NCI-H2196 (cell line): ENCODE measurements at regions not wholly inside any gene's neighbourhood (a gene's known extent, or its start where the extent isn't known, plus 50 kb on each side); places are given as distances from the start of the nearest gene placed in this dataset.

ENCODE experiments used
- DNase-seq: peaks from one replicate; lab custom pipeline; 2025; ENCODE audit not compliant: unreplicated experiment; lab: John Stamatoyannopoulos, UW

DNA sequence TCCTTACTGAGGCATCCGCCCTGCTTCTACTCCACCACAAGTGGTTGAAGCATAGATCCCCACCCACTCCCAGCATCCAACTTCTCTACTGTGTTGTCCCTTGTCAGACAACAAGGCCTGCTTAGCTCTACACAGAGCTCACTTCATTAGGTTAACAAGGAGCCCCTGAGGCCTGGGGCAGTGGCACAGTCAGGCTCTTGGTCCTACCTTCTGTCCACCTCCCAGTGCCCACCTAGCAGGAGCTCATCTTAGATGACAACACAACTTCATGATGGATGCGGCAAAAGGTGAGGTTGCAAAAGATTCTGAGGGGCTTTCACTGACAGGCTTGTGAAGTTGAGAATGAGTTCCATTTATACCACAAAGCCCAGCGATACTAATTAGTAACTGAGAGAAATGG, 432.0 kb upstream of the CDH5 start:
- DNase-seq = no peak

DNA sequence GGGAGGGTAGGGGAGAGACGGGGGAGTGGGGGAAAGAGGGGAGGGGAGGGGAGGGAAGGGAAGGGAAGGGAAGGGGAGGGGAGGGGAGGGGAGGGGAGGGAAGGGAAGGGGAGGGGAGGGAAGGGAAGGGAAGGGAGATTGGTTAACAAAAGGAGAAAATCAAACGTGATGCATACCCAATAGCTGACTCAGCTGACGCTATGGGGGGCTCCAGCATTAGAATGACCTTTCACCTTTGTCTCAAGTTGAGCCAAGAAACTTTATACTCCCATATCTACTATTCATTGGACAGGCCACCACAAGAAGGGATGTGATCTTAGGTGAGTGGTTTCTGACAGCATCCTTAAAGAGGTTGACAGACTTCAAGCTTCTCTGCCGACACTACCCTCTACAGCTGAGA, 432.8 kb upstream of the CDH5 start:
- no peak for DNase-seq

DNA sequence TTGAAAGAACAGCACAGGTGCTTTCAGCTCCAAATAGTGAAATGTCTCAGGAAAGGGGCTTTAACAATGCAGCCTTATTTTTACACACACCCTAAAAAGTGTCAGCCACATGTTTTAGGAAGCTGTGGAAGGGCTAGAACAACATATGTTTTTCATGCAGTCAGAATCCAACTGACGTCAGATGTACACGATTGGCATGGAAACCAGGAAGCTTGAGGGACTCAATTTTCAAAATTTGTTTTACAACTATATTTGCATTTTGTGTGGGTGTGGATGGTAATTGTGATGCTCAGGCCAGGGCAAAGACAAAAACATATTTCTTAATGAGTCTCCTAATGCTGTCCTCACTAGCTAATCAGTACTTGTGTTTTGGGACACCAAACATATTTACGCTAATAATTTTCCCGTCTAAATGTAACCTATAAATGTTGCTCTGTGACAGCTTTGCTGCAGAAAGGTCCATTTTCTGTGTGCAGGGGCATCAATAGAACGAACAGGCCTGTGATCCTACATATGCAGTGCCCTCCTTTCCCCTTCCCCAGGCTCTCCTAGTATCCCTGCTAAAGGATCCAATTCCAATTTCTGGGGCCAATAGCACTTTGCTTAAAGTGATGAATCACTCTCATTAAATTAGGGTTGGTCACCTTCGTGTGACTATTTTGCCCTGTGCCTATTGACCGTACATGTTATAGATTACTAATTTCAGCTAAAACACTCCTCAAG, 434.0 kb upstream of the CDH5 start:
- DNase-seq = no peak

DNA sequence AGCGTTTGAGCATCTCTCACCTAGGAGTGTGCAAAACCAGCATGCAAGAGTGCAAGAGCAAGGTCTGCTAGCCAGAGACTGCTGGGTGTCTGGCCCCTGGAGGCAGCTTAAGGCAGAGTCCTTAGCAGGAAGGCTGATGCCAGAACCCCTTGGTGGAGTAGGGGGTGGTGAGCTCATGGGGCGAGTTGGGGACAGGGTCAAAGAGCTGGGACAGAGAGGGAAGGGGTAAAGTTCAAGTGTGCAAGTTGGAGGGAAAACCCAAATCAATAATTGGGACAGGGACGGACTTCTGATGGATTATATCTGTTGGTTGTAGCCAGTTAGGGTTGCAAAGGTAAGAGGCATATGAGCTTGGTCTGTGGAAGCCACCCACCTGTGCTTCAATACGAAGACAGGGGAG, 443.6 kb upstream of the CDH5 start:
- no peak for DNase-seq

DNA sequence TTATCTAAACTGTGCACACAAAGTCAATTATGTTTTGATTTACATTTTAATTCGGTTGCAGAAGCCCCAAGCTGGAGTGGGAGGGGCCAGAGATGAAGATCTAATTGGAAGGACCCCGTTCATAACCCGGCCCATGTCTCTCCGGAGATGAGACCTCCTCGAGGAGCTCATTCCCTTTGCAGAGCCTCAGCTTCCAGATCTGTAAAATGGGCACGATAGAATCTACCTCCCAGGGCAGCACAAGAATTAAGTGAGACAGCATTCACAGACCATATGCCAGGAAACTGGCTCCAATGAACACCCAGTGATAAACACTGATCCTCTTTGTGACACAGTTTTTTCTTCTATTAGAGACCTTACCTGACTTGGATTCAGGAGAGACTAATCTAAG, 446.5 kb upstream of the CDH5 start:
- no peak for DNase-seq

DNA sequence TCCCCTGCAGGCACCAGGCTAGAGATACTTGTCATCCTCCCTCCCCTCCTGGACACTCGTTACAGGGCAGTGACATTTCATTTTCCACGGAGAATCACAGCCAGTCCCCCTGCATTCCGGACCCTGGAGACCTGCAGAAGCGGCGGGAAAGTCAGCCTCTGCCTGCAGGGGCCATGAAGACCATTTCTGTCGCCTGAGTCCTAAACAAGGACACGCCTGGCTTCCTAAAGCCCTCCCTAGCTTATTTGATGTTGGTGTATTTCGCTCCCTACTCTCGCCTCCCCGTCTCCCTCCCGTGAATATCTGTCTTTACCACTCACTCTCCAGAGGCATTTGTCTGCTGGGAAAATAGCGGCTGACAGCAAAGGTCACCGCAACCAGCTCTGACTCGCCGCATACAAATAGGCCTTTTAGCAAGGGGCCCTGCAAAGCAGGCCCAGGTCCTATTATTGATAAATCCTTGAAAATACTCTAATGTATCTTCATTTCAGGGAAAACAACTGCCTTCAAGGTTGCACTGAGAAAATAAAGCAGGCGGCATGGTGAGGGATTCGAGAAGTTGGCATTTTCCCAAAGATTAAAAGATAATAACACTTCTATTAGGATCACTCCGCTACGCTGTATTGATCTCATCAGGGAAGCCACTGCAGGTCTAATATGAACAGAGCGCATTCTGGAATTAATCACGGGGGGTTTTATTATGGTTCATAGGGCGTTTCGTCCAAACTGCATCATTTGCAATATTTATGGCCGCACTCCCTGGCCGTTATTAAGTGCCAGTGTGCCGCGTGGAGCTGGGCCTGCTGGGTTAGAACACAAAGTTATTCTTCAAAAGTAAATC, 447.1 kb upstream of the CDH5 start:
- DNase-seq = no peak

DNA sequence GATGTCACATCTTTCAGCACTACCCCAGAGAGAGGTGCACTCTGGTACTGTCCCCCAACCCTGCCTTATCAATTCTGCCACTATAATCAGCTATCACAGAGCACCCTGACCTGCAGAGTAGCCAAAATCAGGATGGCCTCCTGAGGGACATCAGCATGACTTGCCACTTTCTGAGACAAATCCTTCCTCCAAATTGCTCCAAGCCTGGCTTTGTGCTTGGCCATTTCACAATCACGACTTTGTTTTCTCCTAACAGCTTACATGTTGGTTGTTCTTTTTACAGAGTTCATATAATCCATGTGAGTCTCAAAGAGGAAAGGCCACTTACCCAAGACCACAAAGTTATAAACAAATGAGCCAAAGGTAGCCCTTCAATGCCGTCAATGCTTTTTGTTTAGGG, 449.0 kb upstream of the CDH5 start:
- DNase-seq = no peak

DNA sequence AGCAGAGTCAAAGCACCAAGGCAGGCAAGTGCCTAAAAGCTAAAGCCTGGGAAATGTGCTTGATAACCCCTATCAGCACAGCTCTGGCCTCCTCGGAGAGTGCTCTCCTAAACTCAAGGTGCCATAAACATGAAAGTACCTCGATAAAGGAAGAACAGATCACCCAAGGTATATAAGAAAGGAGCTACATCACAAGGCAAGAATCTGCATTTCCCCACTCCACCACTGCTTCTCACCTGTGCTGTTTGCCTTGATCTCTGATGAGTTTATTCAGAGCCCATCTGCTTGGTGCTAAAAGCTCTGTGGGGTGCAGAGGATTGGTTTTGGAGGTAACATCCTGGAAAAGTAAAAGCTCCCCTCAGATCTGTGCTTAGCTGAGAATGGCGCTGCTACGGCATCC, 449.5 kb upstream of the CDH5 start:
- DNase-seq = no peak

DNA sequence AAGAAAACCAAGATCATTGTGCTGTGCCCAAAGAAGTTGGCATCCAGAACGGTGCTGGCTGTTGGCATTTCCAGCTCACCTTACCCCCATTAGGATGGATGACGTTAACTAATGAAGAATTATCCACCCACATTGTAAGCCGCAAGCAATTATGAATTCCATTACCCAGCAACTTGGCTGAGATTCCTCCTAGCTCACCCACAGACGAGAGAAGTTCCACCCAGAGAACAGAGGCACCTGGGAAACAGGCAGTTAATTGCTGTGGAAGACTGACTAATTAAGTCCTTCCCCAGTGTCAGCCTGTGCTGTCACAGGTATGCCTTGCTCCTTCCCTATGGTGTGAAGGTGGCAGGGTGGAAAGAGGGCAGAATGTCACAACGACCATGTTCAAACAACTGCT, 456.2 kb upstream of the CDH5 start:
- DNase-seq = no peak

DNA sequence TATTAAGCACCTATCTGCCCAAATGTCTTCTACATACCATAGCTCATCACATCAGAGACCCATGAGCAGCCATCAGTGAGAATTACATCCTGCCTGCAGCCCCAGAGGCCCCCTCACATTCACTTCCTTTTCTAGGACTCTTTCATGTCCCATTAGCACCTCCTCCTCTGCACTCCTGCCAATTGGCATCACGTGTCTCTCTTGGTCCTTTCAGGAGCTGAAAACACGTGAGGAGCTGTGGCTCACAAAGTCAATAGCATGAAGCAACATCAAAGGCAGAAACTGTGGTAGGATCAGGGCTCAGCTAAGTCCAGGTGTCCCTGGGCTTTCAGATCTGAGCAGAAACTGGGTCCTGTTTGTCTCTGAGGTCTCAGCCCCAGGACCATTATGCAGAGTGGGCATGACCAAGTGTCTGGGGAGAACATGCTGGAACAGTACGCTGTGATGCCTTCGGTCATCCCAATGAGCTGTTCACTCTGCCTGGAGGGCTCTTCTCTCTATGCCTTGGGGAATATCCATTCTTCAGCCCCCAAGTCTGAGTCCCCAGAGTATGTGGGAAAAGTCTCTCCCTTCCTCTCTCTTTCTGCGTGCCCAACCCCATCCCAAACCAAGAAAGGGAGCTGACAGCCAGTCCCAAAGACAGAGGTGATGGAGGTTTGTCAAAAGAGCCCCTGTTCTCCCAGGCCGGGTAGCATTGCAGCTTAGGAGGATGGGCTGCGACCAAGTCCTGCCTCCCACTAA, 457.0 kb upstream of the CDH5 start:
- peak; percentile 36 for DNase-seq

DNA sequence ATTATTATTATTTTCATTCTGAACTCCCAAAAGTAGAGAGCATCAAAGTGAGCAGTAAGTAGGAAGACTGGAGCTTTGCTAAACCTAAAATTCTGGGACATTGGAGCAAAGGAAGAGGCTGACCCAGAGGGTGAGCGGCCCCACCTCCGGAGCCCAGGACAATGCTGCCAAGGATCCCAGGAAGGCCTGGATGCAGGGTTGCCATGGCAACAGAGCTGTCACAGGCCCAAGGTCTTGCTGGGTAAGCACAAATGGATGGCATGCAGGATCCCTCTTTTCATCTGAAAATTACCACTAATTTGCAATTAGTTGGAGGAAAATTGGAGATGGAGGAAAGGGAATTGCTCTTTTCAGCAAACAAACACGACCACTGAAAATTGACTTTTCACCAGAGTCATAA, 457.9 kb upstream of the CDH5 start:
- DNase-seq = no peak

DNA sequence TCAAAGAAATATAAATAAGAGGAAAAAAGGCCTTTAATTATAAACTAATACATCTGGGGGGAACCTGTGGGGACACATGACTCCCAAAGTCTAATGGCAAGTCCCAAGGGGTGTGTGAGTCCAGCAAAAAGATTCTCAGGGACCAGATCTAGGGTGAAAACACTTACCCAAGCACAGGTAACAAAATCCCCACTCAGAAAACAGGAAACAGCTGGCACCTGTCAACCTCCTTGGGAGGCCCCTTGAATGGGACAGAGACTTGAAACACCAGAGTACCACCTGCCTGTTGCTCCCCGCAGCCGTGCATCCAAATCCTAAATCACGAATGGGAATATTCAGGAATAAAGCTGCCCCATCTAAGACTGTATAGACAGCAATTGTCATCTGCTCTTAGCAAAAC, 461.2 kb upstream of the CDH5 start:
- no peak for DNase-seq

DNA sequence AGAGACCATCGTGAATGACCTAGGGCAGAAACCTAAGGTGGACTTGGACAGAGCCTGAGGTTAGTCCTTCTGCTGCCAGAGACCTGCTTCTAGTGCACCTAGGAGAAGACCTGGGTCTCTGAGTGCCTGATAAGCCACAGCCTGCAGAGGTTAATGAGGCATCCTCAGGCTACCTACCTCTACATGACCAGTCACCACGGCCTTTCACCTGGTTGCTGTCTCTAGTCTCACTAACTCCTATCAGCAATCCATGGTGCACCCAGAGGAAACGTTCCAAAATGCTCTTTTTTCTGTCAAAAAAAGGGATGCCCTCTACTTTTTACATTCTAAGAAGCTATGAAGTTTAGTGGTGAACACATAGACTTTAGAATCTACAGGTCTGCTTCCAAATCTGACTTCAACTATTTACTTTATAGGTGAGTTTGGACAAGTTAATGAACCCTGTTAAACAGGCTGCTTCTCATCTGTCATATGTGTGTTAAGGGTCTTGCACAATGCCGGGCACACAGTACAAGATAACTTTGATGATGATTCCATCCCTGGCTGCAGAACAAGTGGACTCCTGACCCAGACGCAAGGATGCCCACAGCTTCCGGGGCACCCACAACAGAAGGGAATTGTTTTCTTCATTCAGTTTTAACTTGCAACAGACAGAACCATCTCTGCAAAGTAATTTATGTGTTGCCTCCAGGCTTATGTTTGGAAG, 469.9 kb upstream of the CDH5 start:
- no peak for DNase-seq

DNA sequence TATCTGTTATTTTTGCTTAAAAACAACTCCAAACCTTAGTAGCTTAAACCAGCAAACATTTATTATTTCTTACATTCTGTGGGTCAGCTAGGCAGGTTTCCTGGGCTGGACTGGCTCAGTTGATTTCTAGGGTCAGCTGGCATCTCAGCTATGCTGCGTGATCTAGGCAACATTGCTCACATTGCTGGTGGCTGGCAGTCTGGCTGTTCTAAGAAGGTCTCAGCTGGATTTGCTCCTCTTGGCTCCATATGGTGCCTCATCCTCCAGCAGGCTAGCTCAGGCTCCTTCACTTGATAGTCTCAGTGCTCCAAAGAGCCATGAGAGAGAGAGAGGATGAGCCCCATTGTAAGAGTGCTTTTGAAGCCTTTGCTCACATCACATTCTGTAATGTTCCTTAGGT, 470.6 kb upstream of the CDH5 start:
- no peak for DNase-seq

DNA sequence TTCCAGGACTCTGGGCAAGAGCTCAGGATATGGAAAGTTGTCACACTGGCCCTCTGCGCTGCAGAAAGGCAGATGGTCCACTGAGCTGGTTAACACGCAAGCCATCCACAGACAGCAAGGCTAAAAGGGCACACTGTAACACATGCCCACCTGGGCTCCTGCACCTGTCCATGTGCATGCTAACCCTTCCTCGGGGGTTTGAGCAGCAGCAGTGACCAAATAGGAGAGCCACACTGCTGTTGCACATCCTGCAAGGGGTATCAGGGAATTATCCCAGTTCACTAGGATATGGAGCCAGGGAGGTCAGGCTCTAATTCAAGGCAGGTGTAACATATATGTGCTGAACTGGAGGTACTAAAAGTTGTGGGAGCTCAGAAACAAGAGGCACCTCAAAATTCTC, 471.0 kb upstream of the CDH5 start:
- DNase-seq = no peak

DNA sequence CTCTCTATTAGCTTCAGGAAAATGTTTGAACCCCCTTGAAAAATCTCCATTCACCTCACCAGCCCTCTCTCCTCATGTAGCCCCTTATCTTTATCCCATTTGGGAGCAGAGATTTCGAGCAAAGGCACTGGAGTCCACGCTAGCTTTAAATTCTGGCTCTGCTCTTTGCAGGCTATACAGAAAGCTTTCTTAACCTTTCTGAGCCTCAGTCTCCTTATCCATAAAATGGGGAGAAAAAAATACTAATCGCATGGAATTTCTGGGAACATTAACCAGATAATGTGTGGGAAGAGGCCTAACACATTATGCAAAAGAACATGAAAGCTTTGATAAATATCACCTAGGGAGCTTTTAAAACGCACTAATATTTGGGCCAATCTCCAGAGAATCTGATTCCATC, 476.3 kb upstream of the CDH5 start:
- no peak for DNase-seq

DNA sequence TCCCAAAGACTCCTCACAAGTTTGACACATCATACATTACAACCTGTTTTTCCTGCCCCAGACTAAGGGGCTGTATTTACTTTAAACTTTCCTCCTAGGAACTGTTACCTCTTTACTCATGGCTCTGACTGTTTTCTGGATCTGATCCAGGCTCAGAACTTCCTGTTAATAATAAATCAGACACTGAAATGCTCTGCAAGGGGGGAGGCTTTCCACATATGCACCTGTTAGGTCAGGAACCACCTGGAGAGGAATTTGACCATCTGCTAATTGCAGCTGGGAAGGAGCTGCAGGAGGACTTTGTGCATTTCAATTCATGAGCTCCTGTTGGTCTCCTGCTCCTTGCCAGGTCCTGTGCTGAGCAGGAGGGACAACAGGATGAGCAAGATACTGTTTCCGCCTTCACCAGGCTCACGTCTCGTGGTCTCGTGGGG, 476.9 kb upstream of the CDH5 start:
- DNase-seq = peak; percentile 14

DNA sequence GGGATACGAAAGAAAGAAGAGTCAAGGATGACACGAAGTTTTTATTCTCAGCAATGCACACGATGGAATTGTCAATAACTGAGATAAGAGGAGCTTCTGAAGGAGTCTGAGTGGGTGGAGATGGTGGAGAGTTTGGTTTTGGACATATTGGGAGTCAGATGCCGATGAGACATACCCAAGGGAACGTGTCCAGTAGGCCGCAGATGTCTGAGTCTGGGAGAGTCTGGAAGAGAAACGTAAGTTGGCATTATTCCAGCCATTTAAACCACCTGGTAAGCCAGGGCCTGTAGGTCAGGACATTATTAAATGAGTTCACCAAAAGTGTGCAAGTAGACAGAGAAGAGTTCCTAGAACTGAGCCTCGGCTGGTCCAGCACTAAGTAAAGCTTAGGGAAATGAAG, 478.3 kb upstream of the CDH5 start:
- no peak for DNase-seq

DNA sequence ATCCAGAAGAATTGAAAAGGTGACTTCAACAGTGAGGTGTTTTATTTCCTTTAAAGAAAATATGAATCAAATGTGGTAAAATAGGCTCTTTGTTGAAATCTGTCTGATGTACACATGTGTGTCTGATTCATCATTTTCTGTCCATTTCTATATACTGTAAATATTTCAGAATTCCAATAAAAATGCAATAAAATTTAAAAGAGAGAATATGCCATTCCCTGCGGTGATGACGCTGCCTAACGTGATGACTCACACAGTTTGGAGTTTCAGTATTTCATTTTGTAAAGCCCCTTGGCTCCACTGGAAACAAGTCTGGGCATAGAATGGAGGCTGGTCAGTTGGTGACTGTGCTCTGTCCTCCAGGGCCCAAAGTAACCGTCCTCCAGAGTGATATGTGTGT, 482.5 kb upstream of the CDH5 start:
- DNase-seq = no peak

DNA sequence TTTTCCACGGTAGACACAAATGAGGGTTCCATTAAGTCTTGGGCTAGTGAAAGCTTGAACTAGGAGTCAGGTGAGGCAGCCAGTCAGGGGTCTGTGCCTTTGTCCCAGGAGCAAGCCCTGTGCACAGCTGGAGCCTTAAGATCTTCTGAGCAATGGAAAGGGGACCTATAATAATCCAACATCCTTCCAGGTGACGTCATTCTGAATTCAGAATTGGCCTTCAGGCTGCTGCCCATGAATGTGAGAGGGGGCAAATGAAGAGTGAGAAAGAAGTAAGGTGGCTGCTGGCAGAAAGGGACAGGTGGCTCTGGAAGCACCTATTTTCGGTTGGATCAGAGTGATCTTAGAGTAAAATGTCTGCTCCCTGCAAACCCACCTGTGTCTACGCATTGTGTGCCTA, 488.1 kb upstream of the CDH5 start:
- no peak for DNase-seq

DNA sequence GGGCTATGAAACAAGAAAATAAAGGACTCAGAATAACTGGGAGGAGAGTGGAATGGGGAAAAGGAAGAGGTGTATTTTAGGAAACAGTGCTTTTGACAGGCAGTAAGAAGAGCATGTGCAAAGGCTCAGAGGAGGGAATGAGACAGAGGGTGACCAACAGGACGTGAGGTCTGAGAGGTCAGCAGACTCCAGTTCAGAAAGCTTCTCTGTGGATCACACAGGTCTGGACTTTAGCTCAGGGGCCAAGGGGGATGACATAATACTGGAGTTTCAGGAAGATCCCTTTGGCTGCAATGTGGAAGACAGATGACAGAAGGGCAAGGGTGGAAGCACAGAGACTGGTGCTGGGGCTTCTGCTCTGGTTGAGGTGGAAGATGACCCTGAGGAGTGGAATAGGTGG, 489.9 kb upstream of the CDH5 start:
- DNase-seq = no peak

DNA sequence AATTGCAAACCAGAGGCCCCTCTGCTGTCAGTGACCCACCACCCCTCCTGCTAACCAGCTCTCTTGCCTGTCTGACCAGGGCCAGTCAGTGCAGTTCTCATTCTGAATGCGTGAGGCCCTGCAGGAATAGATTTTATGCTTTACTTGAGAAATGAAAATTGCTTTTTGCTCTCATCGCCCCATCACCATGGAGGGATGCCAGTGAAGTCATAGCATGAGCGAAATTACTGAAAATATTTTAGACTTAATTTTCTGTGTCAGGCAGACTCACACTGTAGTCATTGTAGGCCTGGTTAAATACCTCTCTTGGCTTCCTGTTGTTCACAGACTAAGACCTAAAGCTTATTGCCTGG, 490.5 kb upstream of the CDH5 start:
- DNase-seq = no peak
